Naive thymus-derived CD4-positive, alpha-beta T cell (primary cell): ENCODE measurements at regions not wholly inside any gene's neighbourhood (a gene's known extent, or its start where the extent isn't known, plus 50 kb on each side); places are given as distances from the start of the nearest gene placed in this dataset.
"Not testable (repeated sequence)": the region's sequence is repeated elsewhere in the genome, so short reads cannot be mapped to it uniquely, and the experiment has no call there.

ENCODE experiments used
- ATAC-seq: fragments of 150-1000 bp; cut with Tn5 transposase; 2 replicates; pipeline ENCODE4 v1.10.0; 2021; ENCODE audit warnings: mild to moderate bottlenecking, moderate library complexity
- CTCF ChIA-PET: fragments of 350-600 bp; sonication (Branson Sonifier 250); formaldehyde crosslinking; loops from one replicate; lab custom pipeline; 2021; ENCODE audit warnings: antibody characterized with exemption; lab: Charles Lee
- POLR2A ChIA-PET: fragments of 350-600 bp; sonication (Branson Sonifier 250); formaldehyde crosslinking; loops from one replicate; lab custom pipeline; 2021; ENCODE audit warnings: antibody characterized with exemption, inconsistent platforms; lab: Charles Lee
- DNase-seq, 9 donors: peaks; one replicate each; pipeline versions ENCODE4 v3.0.0 to v3.0.0-alpha.2; 2020 to 2022; ENCODE audit warnings: mixed read lengths in 1 of 9
- H3K27ac ChIP-seq: one replicate; pipeline ENCODE4 v1.7.0; 2013; ENCODE audit warnings: mild to moderate bottlenecking, low read depth, low read length, moderate library complexity
- H3K27me3 ChIP-seq, 2 donors: one replicate each; pipeline ENCODE4 v1.7.0; 2013; ENCODE audit warnings: low read length in 2 of 2, mild to moderate bottlenecking in 2 of 2, moderate library complexity in 2 of 2; ENCODE audit not compliant: control insufficient read depth in 2 of 2, insufficient read depth in 2 of 2
- H3K36me3 ChIP-seq, 3 experiments: 1 replicate in 2 of 3; 2 replicates in 1 of 3; pipeline ENCODE4 v1.7.0; 2013; ENCODE audit warnings: low read length in 3 of 3, mild to moderate bottlenecking in 3 of 3, moderate library complexity in 1 of 3; ENCODE audit not compliant: insufficient read depth in 3 of 3, control insufficient read depth in 2 of 3
- H3K4me1 ChIP-seq, 2 donors: one replicate each; pipeline ENCODE4 v1.7.0; 2013; ENCODE audit warnings: low read length in 2 of 2, mild to moderate bottlenecking in 2 of 2, moderate library complexity in 1 of 2; ENCODE audit not compliant: control insufficient read depth in 2 of 2, insufficient read depth in 2 of 2
- H3K4me3 ChIP-seq: 2 replicates; pipeline ENCODE4 v1.7.0; 2013; ENCODE audit warnings: mild to moderate bottlenecking, low read length
- H3K9me3 ChIP-seq, 3 experiments: 1 replicate in 2 of 3; 2 replicates in 1 of 3; pipeline ENCODE4 v1.7.0; 2013; ENCODE audit warnings: low read length in 3 of 3; ENCODE audit not compliant: control insufficient read depth in 2 of 3
- H3K27ac Mint-ChIP-seq, 9 donors: one replicate each; pipeline ENCODE4 v1.8.0; 2020 to 2022; ENCODE audit warnings: mixed read lengths in 9 of 9, mild to moderate bottlenecking in 8 of 9, moderate library complexity in 5 of 9, inconsistent platforms in 2 of 9
- H3K27me3 Mint-ChIP-seq, 5 donors: one replicate each; pipeline ENCODE4 v1.8.0; 2021 to 2022; ENCODE audit warnings: mixed read lengths in 5 of 5, mild to moderate bottlenecking in 1 of 5
- H3K36me3 Mint-ChIP-seq, 5 donors: one replicate each; pipeline ENCODE4 v1.8.0; 2020 to 2022; ENCODE audit warnings: mixed read lengths in 5 of 5, mild to moderate bottlenecking in 3 of 5, inconsistent platforms in 1 of 5
- H3K4me1 Mint-ChIP-seq, 7 donors: one replicate each; pipeline ENCODE4 v1.8.0; 2020 to 2022; ENCODE audit warnings: mixed read lengths in 7 of 7, mild to moderate bottlenecking in 3 of 7, inconsistent platforms in 1 of 7
- H3K4me3 Mint-ChIP-seq, 10 donors: one replicate each; pipeline ENCODE4 v1.8.0; 2020 to 2022; ENCODE audit warnings: mild to moderate bottlenecking in 10 of 10, mixed read lengths in 10 of 10, moderate library complexity in 6 of 10, inconsistent platforms in 2 of 10
- H3K9me3 Mint-ChIP-seq, 11 donors: one replicate each; pipeline ENCODE4 v1.8.0; 2020 to 2022; ENCODE audit warnings: mixed read lengths in 11 of 11, mild to moderate bottlenecking in 4 of 11, inconsistent platforms in 1 of 11, moderate library complexity in 1 of 11
- intact Hi-C, 2 donors: fragments of 100-400 bp; cut with micrococcal nuclease; formaldehyde crosslinking; loops; one replicate each; pipeline ENCODE4 v1.15.1; 2023

DNA sequence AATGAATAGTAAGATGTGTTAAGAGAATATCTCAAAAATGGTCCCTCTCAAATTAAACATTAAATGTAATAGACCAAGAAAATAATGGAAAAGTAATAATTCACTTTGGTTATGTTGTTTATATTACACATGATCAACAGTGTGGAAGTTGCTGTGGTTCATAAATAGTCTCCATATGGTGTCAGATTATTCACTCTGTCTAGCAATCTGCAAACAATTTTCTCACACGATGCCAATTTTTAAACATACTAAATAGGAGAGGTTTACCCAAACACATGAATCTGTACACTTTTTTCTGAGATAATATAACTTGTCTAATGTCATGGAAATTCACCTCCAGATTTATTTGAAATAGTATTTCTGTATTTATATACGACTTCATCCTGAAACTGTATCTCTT lies 217.4 kb upstream of the FBXL7 start:
- no peaks in the 10 kb centered on the region for H3K27me3 Mint-ChIP-seq
- CTCF ChIA-PET = interaction anchor here (0.5 kb wide), 1 partner anchor 73 kb away, joined by 3 read pairs; no protein-coding TSS in a partner anchor
- H3K36me3 ChIP-seq = no peaks in the 10 kb centered on the region
- intact Hi-C loops = no loop called here
- DNase-seq = no peak
- no peak for ATAC-seq
- H3K4me3 Mint-ChIP-seq = no peak overlapping the region
- peaks cover 0 to 11% (median 0%) of the 10 kb centered on the region in 3 experiments for H3K9me3 ChIP-seq
- no peak overlapping the region for H3K27ac Mint-ChIP-seq
- POLR2A ChIA-PET = no interaction called here
- no peaks in the 10 kb centered on the region for H3K4me1 Mint-ChIP-seq
- no peak overlapping the region for H3K4me3 ChIP-seq
- no peaks in the 10 kb centered on the region for H3K4me1 ChIP-seq
- H3K27me3 ChIP-seq = no peaks in the 10 kb centered on the region
- no peaks in the 10 kb centered on the region for H3K36me3 Mint-ChIP-seq
- no peak overlapping the region for H3K27ac ChIP-seq
- H3K9me3 Mint-ChIP-seq = peaks cover 4 to 39% (median 18%) of the 10 kb centered on the region in 11 donors

DNA sequence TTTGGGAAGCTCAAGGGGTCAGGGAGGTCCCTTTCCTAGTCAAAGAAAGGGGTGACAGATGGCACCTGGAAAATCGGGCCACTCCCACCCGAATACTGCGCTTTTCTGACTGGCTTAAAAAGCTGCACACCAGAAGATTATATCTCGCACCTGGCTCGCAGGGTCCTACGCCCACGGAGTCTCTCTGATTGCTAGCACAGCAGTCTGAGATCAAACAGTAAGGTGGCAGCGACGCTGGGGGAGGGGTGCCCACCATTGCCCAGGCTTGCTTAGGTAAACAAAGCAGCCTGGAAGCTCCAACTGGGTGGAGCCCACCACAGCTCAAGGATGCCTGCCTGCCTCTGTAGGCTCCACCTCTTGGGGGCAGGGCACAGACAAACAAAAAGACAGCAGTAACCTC lies 228.4 kb upstream of the FBXL7 start:
- H3K27ac Mint-ChIP-seq, CTCF ChIA-PET: not testable (repeated sequence)
- H3K9me3 Mint-ChIP-seq = peaks cover 6 to 38% (median 17%) of the 10 kb centered on the region in 11 donors

GRCh38 chr5:15267966-15268365 lies 232.0 kb upstream of the FBXL7 start:
- DNase-seq = no peak
- H3K27ac ChIP-seq = no peak overlapping the region
- no peak for ATAC-seq
- H3K9me3 ChIP-seq = peaks cover 0 to 4% (median 0%) of the 10 kb centered on the region in 3 experiments
- H3K27me3 ChIP-seq = no peaks in the 10 kb centered on the region
- no peak overlapping the region for H3K4me3 Mint-ChIP-seq
- no peaks in the 10 kb centered on the region for H3K36me3 Mint-ChIP-seq
- peaks cover 9 to 34% (median 15%) of the 10 kb centered on the region in 11 donors for H3K9me3 Mint-ChIP-seq
- ChIA-PET POLR2A (no interaction called here), CTCF (no interaction called here)
- no peaks in the 10 kb centered on the region for H3K4me1 Mint-ChIP-seq
- intact Hi-C loops = no loop called here
- H3K4me1 ChIP-seq = no peaks in the 10 kb centered on the region
- H3K27me3 Mint-ChIP-seq = no peaks in the 10 kb centered on the region
- no peak overlapping the region for H3K27ac Mint-ChIP-seq
- no peaks in the 10 kb centered on the region for H3K36me3 ChIP-seq
- no peak overlapping the region for H3K4me3 ChIP-seq

More for the DNA sequence above, 228.4 kb upstream of the FBXL7 start:
- H3K4me3 ChIP-seq, H3K27me3 Mint-ChIP-seq, H3K36me3 ChIP-seq, H3K4me1 Mint-ChIP-seq, H3K4me1 ChIP-seq, ATAC-seq, intact Hi-C loops, H3K27ac ChIP-seq, H3K36me3 Mint-ChIP-seq, H3K27me3 ChIP-seq, DNase-seq, H3K9me3 ChIP-seq, POLR2A ChIA-PET, H3K4me3 Mint-ChIP-seq: not testable (repeated sequence)

DNA sequence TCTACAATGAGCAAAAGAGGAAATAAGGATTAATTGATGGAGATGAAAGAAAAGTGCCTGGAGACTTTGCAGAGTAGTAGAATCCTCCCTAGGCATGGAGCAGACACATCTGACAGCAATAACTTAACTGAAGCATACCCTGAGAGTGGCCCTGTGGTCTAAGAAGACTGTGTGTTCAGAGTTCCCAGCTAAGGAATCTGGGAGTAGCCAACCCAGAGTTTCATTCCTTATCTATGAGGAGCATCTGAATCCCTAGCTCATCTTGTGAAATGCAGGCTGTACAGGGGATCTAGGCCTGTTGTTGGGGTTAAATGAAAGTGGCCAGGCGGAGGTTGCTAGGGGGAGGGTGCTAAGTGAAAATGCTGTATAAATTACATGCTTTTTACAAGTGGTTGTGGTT lies 233.1 kb upstream of the FBXL7 start:
- no peaks in the 10 kb centered on the region for H3K27me3 Mint-ChIP-seq
- H3K9me3 Mint-ChIP-seq = peaks cover 9 to 38% (median 15%) of the 10 kb centered on the region in 11 donors
- no peak overlapping the region for H3K27ac Mint-ChIP-seq

DNA sequence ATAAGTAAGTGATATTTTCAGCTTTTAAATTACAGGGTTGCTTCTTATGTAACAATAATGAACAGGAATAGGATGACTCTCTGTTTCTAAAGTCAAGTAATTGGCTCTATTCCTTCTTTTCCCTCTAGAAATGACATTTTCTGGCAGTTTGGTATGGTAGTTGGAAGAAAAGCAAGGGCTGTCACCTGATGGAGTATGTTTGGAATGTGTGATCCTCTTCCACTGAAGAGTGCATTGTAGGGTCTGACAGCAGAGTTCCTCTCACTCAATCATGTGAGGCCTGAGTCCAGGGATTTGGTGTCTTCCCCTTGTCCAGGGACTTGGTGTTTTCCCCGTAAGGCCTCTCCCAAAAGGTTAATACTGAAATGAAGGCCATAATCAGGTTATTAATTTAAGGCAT lies 233.8 kb upstream of the FBXL7 start:
- Histone ChIP-seq H3K9me3 (peaks cover 0 to 4% (median 0%) of the 10 kb centered on the region in 3 experiments), H3K27me3 (no peaks in the 10 kb centered on the region), H3K36me3 (no peaks in the 10 kb centered on the region), H3K4me1 (no peaks in the 10 kb centered on the region), H3K27ac (no peak overlapping the region), H3K4me3 (no peak overlapping the region)
- ATAC-seq = no peak
- H3K4me3 Mint-ChIP-seq = no peak overlapping the region
- DNase-seq = no peak
- peaks cover 9 to 38% (median 15%) of the 10 kb centered on the region in 11 donors for H3K9me3 Mint-ChIP-seq
- H3K36me3 Mint-ChIP-seq = no peaks in the 10 kb centered on the region
- H3K4me1 Mint-ChIP-seq = no peaks in the 10 kb centered on the region
- CTCF ChIA-PET = no interaction called here
- H3K27ac Mint-ChIP-seq = no peak overlapping the region
- intact Hi-C loops = no loop called here
- POLR2A ChIA-PET = no interaction called here
- H3K27me3 Mint-ChIP-seq = no peaks in the 10 kb centered on the region

More for the DNA sequence above, 233.1 kb upstream of the FBXL7 start:
- Histone ChIP-seq H3K27ac (no peak overlapping the region), H3K36me3 (no peaks in the 10 kb centered on the region), H3K9me3 (peaks cover 0 to 4% (median 0%) of the 10 kb centered on the region in 3 experiments), H3K4me1 (no peaks in the 10 kb centered on the region), H3K4me3 (no peak overlapping the region), H3K27me3 (no peaks in the 10 kb centered on the region)
- Mint-ChIP-seq H3K4me3 (no peak overlapping the region), H3K4me1 (no peaks in the 10 kb centered on the region), H3K36me3 (no peaks in the 10 kb centered on the region)
- ATAC-seq (no peak), DNase-seq (no peak)
- ChIA-PET CTCF (no interaction called here), POLR2A (no interaction called here)
- intact Hi-C loops = no loop called here

GRCh38 chr5:15263942-15264341 lies 236.0 kb upstream of the FBXL7 start:
- H3K9me3 ChIP-seq = peaks cover 0 to 4% (median 0%) of the 10 kb centered on the region in 3 experiments
- ATAC-seq (no peak), DNase-seq (no peak)
- H3K27ac ChIP-seq = no peak overlapping the region
- no peaks in the 10 kb centered on the region for H3K36me3 ChIP-seq
- ChIA-PET POLR2A (no interaction called here), CTCF (no interaction called here)
- Mint-ChIP-seq H3K27ac (no peak overlapping the region), H3K4me3 (no peak overlapping the region), H3K9me3 (peaks cover 1 to 25% (median 10%) of the 10 kb centered on the region in 11 donors), H3K36me3 (no peaks in the 10 kb centered on the region), H3K4me1 (no peaks in the 10 kb centered on the region), H3K27me3 (no peaks in the 10 kb centered on the region)
- no peaks in the 10 kb centered on the region for H3K4me1 ChIP-seq
- H3K4me3 ChIP-seq = no peak overlapping the region
- intact Hi-C loops = no loop called here
- H3K27me3 ChIP-seq = no peaks in the 10 kb centered on the region

DNA sequence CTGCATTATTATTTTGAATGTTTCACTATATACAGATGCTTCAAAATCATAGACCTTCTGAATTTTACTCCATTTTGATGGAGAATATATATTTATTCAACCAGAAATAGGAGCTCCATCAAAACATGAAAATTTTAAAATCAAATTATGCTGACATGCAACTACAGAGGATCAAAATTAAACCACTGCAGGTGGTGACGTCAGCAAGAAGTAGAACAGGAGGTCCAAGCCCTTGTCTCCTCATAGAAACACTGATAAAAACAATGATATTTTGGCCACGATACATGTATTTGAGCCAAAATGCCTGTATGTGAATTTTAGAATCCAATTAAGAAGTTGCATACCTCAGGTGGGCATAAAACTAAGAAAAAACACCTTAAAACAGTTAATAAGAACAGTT lies 236.6 kb upstream of the FBXL7 start:
- Histone ChIP-seq H3K27me3 (no peaks in the 10 kb centered on the region), H3K36me3 (no peaks in the 10 kb centered on the region), H3K4me3 (no peak overlapping the region), H3K4me1 (no peaks in the 10 kb centered on the region), H3K9me3 (peaks cover 0 to 2% (median 0%) of the 10 kb centered on the region in 3 experiments), H3K27ac (no peak overlapping the region)
- POLR2A ChIA-PET = no interaction called here
- Mint-ChIP-seq H3K4me3 (no peak overlapping the region), H3K27me3 (no peaks in the 10 kb centered on the region), H3K27ac (no peak overlapping the region), H3K36me3 (no peaks in the 10 kb centered on the region), H3K9me3 (peaks cover 0 to 19% (median 6%) of the 10 kb centered on the region in 11 donors), H3K4me1 (no peaks in the 10 kb centered on the region)
- intact Hi-C loops = no loop called here
- no peak for ATAC-seq
- no peak for DNase-seq
- CTCF ChIA-PET = no interaction called here
